Astrocyte (in vitro differentiated cells and primary cell): ENCODE measurements at regions not wholly inside any gene's neighbourhood (a gene's known extent, or its start where the extent isn't known, plus 50 kb on each side); places are given as distances from the start of the nearest gene placed in this dataset.

Experiments
- CTCF ChIP-seq: IDR thresholded peaks from 2 replicates; pipeline ENCODE4 v1.5.1; 2011; ENCODE audit warnings: low read depth, mild to moderate bottlenecking, inconsistent platforms, low read length, moderate library complexity; ENCODE audit not compliant: insufficient read depth
- EZH2 ChIP-seq: IDR thresholded peaks from 2 replicates; pipeline ENCODE4 v1.6.1; 2012; ENCODE audit warnings: mild to moderate bottlenecking, low read length, inconsistent platforms; ENCODE audit not compliant: insufficient read depth

- TF ChIP-seq CTCF = no peak
- TF ChIP-seq EZH2 = no peak
These were observed 98.8 kb upstream of the FRMD6 start for GRCh38 chr14:51552768-51553404.
